Suprapubic skin (tissue), 4 donors: ENCODE measurements at regions not wholly inside any gene's neighbourhood (a gene's known extent, or its start where the extent isn't known, plus 50 kb on each side); places are given as distances from the start of the nearest gene placed in this dataset.

ENCODE experiments used
- DNase-seq, 2 donors: peaks; one replicate each; pipeline ENCODE4 v3.0.0-alpha.2; 2019; ENCODE audit warnings: low spot score in 2 of 2
- H3K27ac ChIP-seq: fragments of 200-600 bp; sonication (generic); one replicate; pipeline ENCODE4 v1.5.1; 2019
- H3K27me3 ChIP-seq: fragments of 200-600 bp; sonication (generic); one replicate; pipeline ENCODE4 v1.5.1; 2019
- H3K36me3 ChIP-seq: fragments of 200-600 bp; sonication (generic); one replicate; pipeline ENCODE4 v1.5.1; 2019
- H3K4me1 ChIP-seq: fragments of 200-600 bp; sonication (generic); one replicate; pipeline ENCODE4 v1.5.1; 2019
- H3K4me3 ChIP-seq: fragments of 200-600 bp; sonication (generic); one replicate; pipeline ENCODE4 v1.5.1; 2019; ENCODE audit warnings: mild to moderate bottlenecking
- H3K9me3 ChIP-seq: fragments of 200-600 bp; sonication (generic); one replicate; pipeline ENCODE4 v1.5.1; 2019
- CTCF ChIP-seq, 2 donors: fragments of 200-600 bp in 1 of 2; fragments of 450-650 bp in 1 of 2; sonication (generic) in 1 of 2; IDR thresholded peaks; one replicate each; pipeline ENCODE4 v1.5.1; 2016 to 2019; ENCODE audit warnings: antibody characterized with exemption in 2 of 2, mild to moderate bottlenecking in 1 of 2, moderate library complexity in 1 of 2
- EP300 ChIP-seq: sonication (generic); formaldehyde crosslinking; IDR thresholded peaks from one replicate; pipeline ENCODE4 v1.6.1; 2017; ENCODE audit warnings: antibody characterized with exemption
- POLR2A ChIP-seq, 2 donors: fragments of 450-650 bp; IDR thresholded peaks; one replicate each; pipeline ENCODE4 v1.6.1; 2017; ENCODE audit warnings: antibody characterized with exemption in 2 of 2, mild to moderate bottlenecking in 2 of 2, moderate library complexity in 2 of 2
- POLR2AphosphoS5 ChIP-seq, 3 donors: sonication (generic); formaldehyde crosslinking; IDR thresholded peaks; one replicate each; pipeline ENCODE4 v1.6.1; 2017; ENCODE audit warnings: antibody characterized with exemption in 3 of 3
- WGBS: methylation state at CpG from one replicate; pipeline ENCODE4 v1.1.5; 2018; 5-methylcytosine and 5-hydroxymethylcytosine counted together

- H3K36me3 ChIP-seq: no peaks in the 10 kb centered on the region
- H3K27me3 ChIP-seq: no peaks in the 10 kb centered on the region
- no peak overlapping the region for H3K27ac ChIP-seq
- DNase-seq: no peak
- no peaks in the 10 kb centered on the region for H3K4me1 ChIP-seq
- WGBS: 71% methylated on average over 1 of the region's 1 CpG
- TF ChIP-seq EP300: no peak
- TF ChIP-seq POLR2A (IDR thresholded peaks at IDR 0.05): no peak
- TF ChIP-seq POLR2AphosphoS5 (IDR thresholded peaks at IDR 0.05): no peak
- TF ChIP-seq CTCF (IDR thresholded peaks at IDR 0.05): no peak
- H3K9me3 ChIP-seq: no peaks in the 10 kb centered on the region
- no peak overlapping the region for H3K4me3 ChIP-seq
Observed at GRCh38 chr3:117743993-117744392, 1034.4 kb downstream of the TUSC7 start.

- Histone ChIP-seq H3K27me3 (no peaks in the 10 kb centered on the region), H3K27ac (no peak overlapping the region), H3K9me3 (no peaks in the 10 kb centered on the region), H3K36me3 (no peaks in the 10 kb centered on the region), H3K4me1 (no peaks in the 10 kb centered on the region), H3K4me3 (no peak overlapping the region)
- TF ChIP-seq EP300: no peak
- no peak for TF ChIP-seq POLR2A (IDR thresholded peaks at IDR 0.05)
- no peak for TF ChIP-seq CTCF (IDR thresholded peaks at IDR 0.05)
- no peak for TF ChIP-seq POLR2AphosphoS5 (IDR thresholded peaks at IDR 0.05)
- 58% methylated on average over 1 of the region's 1 CpG for WGBS
- no peak for DNase-seq
Observed at GRCh38 chr3:117744935-117745334, 1035.4 kb downstream of the TUSC7 start.

- Histone ChIP-seq H3K9me3 (no peaks in the 10 kb centered on the region), H3K4me1 (no peaks in the 10 kb centered on the region), H3K27ac (no peak overlapping the region), H3K36me3 (no peaks in the 10 kb centered on the region), H3K4me3 (no peak overlapping the region), H3K27me3 (no peaks in the 10 kb centered on the region)
- no peak for DNase-seq
- TF ChIP-seq EP300: no peak
- 87% methylated on average over 6 of the region's 6 CpGs for WGBS
Observed at GRCh38 chr3:117745516-117745915, 1035.9 kb downstream of the TUSC7 start.

- 80% methylated on average over 3 of the region's 3 CpGs for WGBS
- TF ChIP-seq EP300: no peak
- TF ChIP-seq POLR2AphosphoS5 (IDR thresholded peaks at IDR 0.05): no peak
- no peak for TF ChIP-seq CTCF (IDR thresholded peaks at IDR 0.05)
- TF ChIP-seq POLR2A (IDR thresholded peaks at IDR 0.05): no peak
- Histone ChIP-seq H3K9me3 (no peaks in the 10 kb centered on the region), H3K4me3 (no peak overlapping the region), H3K27me3 (no peaks in the 10 kb centered on the region), H3K4me1 (no peaks in the 10 kb centered on the region), H3K27ac (no peak overlapping the region), H3K36me3 (no peaks in the 10 kb centered on the region)
- no peak for DNase-seq
Observed at GRCh38 chr3:117746066-117746465, 1036.5 kb downstream of the TUSC7 start.

GRCh38 chr3:117748131-117748530, 1038.6 kb downstream of the TUSC7 start:
- DNase-seq: no peak
- no peaks in the 10 kb centered on the region for H3K9me3 ChIP-seq
- WGBS: 44% methylated on average over 1 of the region's 1 CpG
- no peak overlapping the region for H3K27ac ChIP-seq
- TF ChIP-seq CTCF (IDR thresholded peaks at IDR 0.05): no peak
- no peak for TF ChIP-seq POLR2AphosphoS5 (IDR thresholded peaks at IDR 0.05)
- TF ChIP-seq POLR2A (IDR thresholded peaks at IDR 0.05): no peak
- TF ChIP-seq EP300: no peak
- no peaks in the 10 kb centered on the region for H3K27me3 ChIP-seq
- H3K4me1 ChIP-seq: no peaks in the 10 kb centered on the region
- H3K4me3 ChIP-seq: no peak overlapping the region
- H3K36me3 ChIP-seq: no peaks in the 10 kb centered on the region

GRCh38 chr3:117750674-117751269, 1041.2 kb downstream of the TUSC7 start:
- 78% methylated on average over 4 of the region's 4 CpGs for WGBS
- Histone ChIP-seq H3K36me3 (no peaks in the 10 kb centered on the region), H3K4me3 (no peak overlapping the region), H3K9me3 (no peaks in the 10 kb centered on the region), H3K27me3 (no peaks in the 10 kb centered on the region), H3K27ac (no peak overlapping the region), H3K4me1 (no peaks in the 10 kb centered on the region)
- DNase-seq: no peak
- TF ChIP-seq POLR2A (IDR thresholded peaks at IDR 0.05): no peak
- TF ChIP-seq EP300: no peak
